ENCODE measurements at regions not wholly inside any gene's neighbourhood (a gene's known extent, or its start where the extent isn't known, plus 50 kb on each side); places are given as distances from the start of the nearest gene placed in this dataset.

GRCh38 chr1:234753979-234754378 lies 144.0 kb upstream of the IRF2BP2 start:
- in situ Hi-C loops (cut with MboI; ENCODE audit: low sequenced_read_pairs) = no loop called here

- in situ Hi-C loops (cut with MboI; ENCODE audit: low sequenced_read_pairs) = no loop called here
Observed at GRCh38 chr1:234752927-234753326, 142.9 kb upstream of the IRF2BP2 start.

- in situ Hi-C loops (cut with MboI; ENCODE audit: low sequenced_read_pairs) = no loop called here
Observed at GRCh38 chr1:234751678-234752077, 141.7 kb upstream of the IRF2BP2 start.

GRCh38 chr1:234750922-234751627 lies 141.1 kb upstream of the IRF2BP2 start:
- in situ Hi-C loops (cut with MboI; ENCODE audit: low sequenced_read_pairs) = no loop called here

GRCh38 chr1:234748713-234749112 lies 138.7 kb upstream of the IRF2BP2 start:
- in situ Hi-C loops (cut with MboI; ENCODE audit: low sequenced_read_pairs) = loop anchor here (25.0 kb wide), 1 partner anchor 339 kb away; no protein-coding TSS in a partner anchor

GRCh38 chr1:234748066-234748465 lies 138.1 kb upstream of the IRF2BP2 start:
- in situ Hi-C loops (cut with MboI; ENCODE audit: low sequenced_read_pairs) = loop anchor here (25.0 kb wide), 1 partner anchor 339 kb away; no protein-coding TSS in a partner anchor

- in situ Hi-C loops (cut with MboI; ENCODE audit: low sequenced_read_pairs) = loop anchor here (25.0 kb wide), 1 partner anchor 341 kb away; no protein-coding TSS in a partner anchor
Observed at GRCh38 chr1:234746798-234747196, 136.8 kb upstream of the IRF2BP2 start.

- in situ Hi-C loops (cut with MboI; ENCODE audit: low sequenced_read_pairs) = loop anchor here (25.0 kb wide), 1 partner anchor 341 kb away; no protein-coding TSS in a partner anchor
Observed at GRCh38 chr1:234745844-234746797, 136.1 kb upstream of the IRF2BP2 start.

- in situ Hi-C loops (cut with MboI; ENCODE audit: low sequenced_read_pairs) = loop anchor here (25.0 kb wide), 1 partner anchor 342 kb away; no protein-coding TSS in a partner anchor
Observed at GRCh38 chr1:234745276-234745675, 135.3 kb upstream of the IRF2BP2 start.

- in situ Hi-C loops (cut with MboI; ENCODE audit: low sequenced_read_pairs) = loop anchor here (25.0 kb wide), 1 partner anchor 343 kb away; no protein-coding TSS in a partner anchor
Observed at GRCh38 chr1:234743791-234744611, 134.0 kb upstream of the IRF2BP2 start.

- in situ Hi-C loops (cut with MboI; ENCODE audit: low sequenced_read_pairs) = loop anchor here (25.0 kb wide), 1 partner anchor 345 kb away; no protein-coding TSS in a partner anchor
Observed at GRCh38 chr1:234742622-234743021, 132.6 kb upstream of the IRF2BP2 start.

- in situ Hi-C loops (cut with MboI; ENCODE audit: low sequenced_read_pairs) = loop anchor here (10.0 to 25.0 kb wide), 2 partner anchors 123 to 349 kb away; partner anchors contain the start of gene IRF2BP2
Observed at GRCh38 chr1:234737967-234738314, 128.0 kb upstream of the IRF2BP2 start.

- in situ Hi-C loops (cut with MboI; ENCODE audit: low sequenced_read_pairs) = loop anchor here (10.0 to 25.0 kb wide), 2 partner anchors 121 to 351 kb away; partner anchors contain the start of gene IRF2BP2
Observed at GRCh38 chr1:234735916-234736315, 125.9 kb upstream of the IRF2BP2 start.

GRCh38 chr1:234735476-234735875 lies 125.5 kb upstream of the IRF2BP2 start:
- in situ Hi-C loops (cut with MboI; ENCODE audit: low sequenced_read_pairs) = loop anchor here (10.0 to 25.0 kb wide), 2 partner anchors 121 to 352 kb away; partner anchors contain the start of gene IRF2BP2

GRCh38 chr1:234734869-234735268 lies 124.9 kb upstream of the IRF2BP2 start:
- in situ Hi-C loops (cut with MboI; ENCODE audit: low sequenced_read_pairs) = loop anchor here (10.0 to 25.0 kb wide), 2 partner anchors 120 to 352 kb away; partner anchors contain the start of gene IRF2BP2

GRCh38 chr1:234734412-234734835 lies 124.4 kb upstream of the IRF2BP2 start:
- in situ Hi-C loops (cut with MboI; ENCODE audit: low sequenced_read_pairs) = loop anchor here (10.0 to 25.0 kb wide), 2 partner anchors 120 to 353 kb away; partner anchors contain the start of gene IRF2BP2

GRCh38 chr1:234733427-234733826 lies 123.4 kb upstream of the IRF2BP2 start:
- in situ Hi-C loops (cut with MboI; ENCODE audit: low sequenced_read_pairs) = loop anchor here (10.0 to 25.0 kb wide), 2 partner anchors 119 to 354 kb away; partner anchors contain the start of gene IRF2BP2

GRCh38 chr1:234732671-234733390 lies 122.9 kb upstream of the IRF2BP2 start:
- in situ Hi-C loops (cut with MboI; ENCODE audit: low sequenced_read_pairs) = loop anchor here (10.0 to 25.0 kb wide), 2 partner anchors 118 to 354 kb away; partner anchors contain the start of gene IRF2BP2

GRCh38 chr1:234732260-234732659 lies 122.3 kb upstream of the IRF2BP2 start:
- in situ Hi-C loops (cut with MboI; ENCODE audit: low sequenced_read_pairs) = loop anchor here (10.0 to 25.0 kb wide), 2 partner anchors 117 to 355 kb away; partner anchors contain the start of gene IRF2BP2
